Lung (tissue), 11 donors: ENCODE measurements at regions not wholly inside any gene's neighbourhood (a gene's known extent, or its start where the extent isn't known, plus 50 kb on each side); places are given as distances from the start of the nearest gene placed in this dataset.

ENCODE experiments used
- ATAC-seq: fragments of 200-7000 bp; cut with Tn5 transposase; one replicate; pipeline ENCODE4 v1.9.1; 2020; ENCODE audit warnings: moderate number of reproducible peaks; ENCODE audit not compliant: insufficient read depth, low FRiP score
- DNase-seq, 3 donors: peaks; one replicate each; pipeline ENCODE4 v3.0.0-alpha.2; 2013 to 2017
- H3K27ac ChIP-seq, 2 donors: one replicate each; pipeline ENCODE4 v1.5.1; 2013; ENCODE audit warnings: mild to moderate bottlenecking in 2 of 2, moderate library complexity in 2 of 2, control low read depth in 1 of 2, inconsistent platforms in 1 of 2, low read depth in 1 of 2, low read length in 1 of 2
- H3K27me3 ChIP-seq, 3 donors: one replicate each; pipeline ENCODE4 v1.5.1; 2013; ENCODE audit warnings: low read length in 2 of 3; ENCODE audit not compliant: control insufficient read depth in 3 of 3, insufficient read depth in 3 of 3
- H3K36me3 ChIP-seq, 4 donors: one replicate each; pipeline ENCODE4 v1.5.1; 2013; ENCODE audit warnings: low read length in 4 of 4, mild to moderate bottlenecking in 1 of 4, moderate library complexity in 1 of 4; ENCODE audit not compliant: control insufficient read depth in 4 of 4, insufficient read depth in 4 of 4
- H3K4me1 ChIP-seq, 5 donors: one replicate each; pipeline ENCODE4 v1.5.1; 2013; ENCODE audit warnings: low read length in 5 of 5, mild to moderate bottlenecking in 2 of 5, moderate library complexity in 1 of 5; ENCODE audit not compliant: control insufficient read depth in 5 of 5, insufficient read depth in 5 of 5
- H3K4me3 ChIP-seq: one replicate; pipeline ENCODE4 v1.5.1; 2013; ENCODE audit warnings: mild to moderate bottlenecking, control low read depth, moderate library complexity
- H3K9ac ChIP-seq, 2 donors: one replicate each; pipeline ENCODE4 v1.5.1; 2013; ENCODE audit warnings: low read length in 2 of 2, control low read depth in 1 of 2; ENCODE audit not compliant: insufficient read depth in 1 of 2
- H3K9me3 ChIP-seq, 4 donors: one replicate each; pipeline ENCODE4 v1.5.1; 2013; ENCODE audit warnings: low read length in 3 of 4, mild to moderate bottlenecking in 1 of 4, moderate library complexity in 1 of 4; ENCODE audit not compliant: control insufficient read depth in 4 of 4, insufficient read depth in 3 of 4
- CTCF ChIP-seq: IDR thresholded peaks from 2 replicates; pipeline ENCODE4 v1.5.1; 2012; ENCODE audit warnings: mild to moderate bottlenecking; ENCODE audit errors: control extremely low read depth, extremely low read depth
- WGBS, 2 donors: extraction: QIAGEN DNeasy Blood & Tissue Kit; methylation state at CpG; one replicate each; pipeline ENCODE4 v1.1.7; 2013; 5-methylcytosine and 5-hydroxymethylcytosine counted together
- donor health status: control.
- donor health status: control.
- donor health status: Bipolar disorder and iron deficiency.
- donor health status: healthy.
- donor health status: DM: yes; HTN: yes; CAD: no.

GRCh38 chr5:165892383-165892782 lies 2387.0 kb downstream of the MAT2B start:
- DNase-seq (no peak), ATAC-seq (no peak)
- Histone ChIP-seq H3K27me3 (no peaks in the 10 kb centered on the region), H3K9ac (no peak overlapping the region), H3K36me3 (no peaks in the 10 kb centered on the region), H3K27ac (no peak overlapping the region), H3K4me3 (no peak overlapping the region), H3K4me1 (no peaks in the 10 kb centered on the region), H3K9me3 (no peaks in the 10 kb centered on the region)
- TF ChIP-seq CTCF: no peak
- 88 to 90% methylated on average over 6 of the region's 6 CpGs for WGBS, 2 donors

- 64 to 74% methylated on average over 3 of the region's 3 CpGs for WGBS, 2 donors
- Histone ChIP-seq H3K4me1 (no peaks in the 10 kb centered on the region), H3K9me3 (peaks cover 0 to 2% (median 0%) of the 10 kb centered on the region in 4 donors), H3K36me3 (no peaks in the 10 kb centered on the region), H3K27ac (no peak overlapping the region), H3K4me3 (no peak overlapping the region), H3K27me3 (no peaks in the 10 kb centered on the region), H3K9ac (no peak overlapping the region)
- TF ChIP-seq CTCF: no peak
- no peak for ATAC-seq
- no peak for DNase-seq
Observed at GRCh38 chr5:165894916-165895315, 2389.5 kb downstream of the MAT2B start.

GRCh38 chr5:165903835-165904234 lies 2387.6 kb upstream of the WWC1 start:
- no peak for TF ChIP-seq CTCF
- ATAC-seq (no peak), DNase-seq (no peak)
- no peak overlapping the region for H3K9ac ChIP-seq
- no peaks in the 10 kb centered on the region for H3K27me3 ChIP-seq
- 79 to 92% methylated on average over 1 of the region's 1 CpG for WGBS, 2 donors
- no peak overlapping the region for H3K27ac ChIP-seq
- H3K4me1 ChIP-seq: no peaks in the 10 kb centered on the region
- H3K4me3 ChIP-seq: no peak overlapping the region
- H3K36me3 ChIP-seq: no peaks in the 10 kb centered on the region
- H3K9me3 ChIP-seq: peaks cover 0 to 2% (median 0%) of the 10 kb centered on the region in 4 donors

- Histone ChIP-seq H3K27me3 (no peaks in the 10 kb centered on the region), H3K4me3 (no peak overlapping the region), H3K9ac (no peak overlapping the region), H3K4me1 (no peaks in the 10 kb centered on the region), H3K36me3 (no peaks in the 10 kb centered on the region), H3K9me3 (no peaks in the 10 kb centered on the region), H3K27ac (no peak overlapping the region)
- DNase-seq (no peak), ATAC-seq (no peak)
- TF ChIP-seq CTCF: no peak
Observed at GRCh38 chr5:165906871-165907270, 2384.6 kb upstream of the WWC1 start.
